Activated naive CD4-positive, alpha-beta T cell treated with Interleukin-2 at 50 U/mL for 16 hours (primary cell): ENCODE measurements at regions not wholly inside any gene's neighbourhood (a gene's known extent, or its start where the extent isn't known, plus 50 kb on each side); places are given as distances from the start of the nearest gene placed in this dataset.

Experiments used
- DNase-seq: peaks from one replicate; pipeline ENCODE4 v3.0.0-alpha.2; 2020

DNA sequence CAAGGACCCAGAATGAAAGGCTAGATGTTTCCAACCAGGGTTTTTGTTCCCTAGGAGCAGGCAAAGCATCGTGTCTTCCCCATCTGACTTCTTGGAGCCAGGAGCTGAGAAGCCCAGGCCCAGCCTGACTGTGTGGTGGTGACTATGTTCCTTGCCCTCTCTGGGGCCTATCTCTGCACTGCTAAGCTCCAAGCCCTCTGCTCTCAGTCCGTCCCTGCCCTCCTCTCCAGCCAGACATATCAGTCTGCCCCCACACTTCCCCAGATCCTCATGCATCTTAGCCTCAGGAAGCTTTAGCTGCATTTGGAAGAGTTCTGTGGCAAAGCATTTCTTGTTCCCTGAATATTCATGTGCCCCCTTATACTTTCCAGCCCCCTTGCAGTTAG is 196.6 kb downstream of the CYP26B1 start:
- no peak for DNase-seq

DNA sequence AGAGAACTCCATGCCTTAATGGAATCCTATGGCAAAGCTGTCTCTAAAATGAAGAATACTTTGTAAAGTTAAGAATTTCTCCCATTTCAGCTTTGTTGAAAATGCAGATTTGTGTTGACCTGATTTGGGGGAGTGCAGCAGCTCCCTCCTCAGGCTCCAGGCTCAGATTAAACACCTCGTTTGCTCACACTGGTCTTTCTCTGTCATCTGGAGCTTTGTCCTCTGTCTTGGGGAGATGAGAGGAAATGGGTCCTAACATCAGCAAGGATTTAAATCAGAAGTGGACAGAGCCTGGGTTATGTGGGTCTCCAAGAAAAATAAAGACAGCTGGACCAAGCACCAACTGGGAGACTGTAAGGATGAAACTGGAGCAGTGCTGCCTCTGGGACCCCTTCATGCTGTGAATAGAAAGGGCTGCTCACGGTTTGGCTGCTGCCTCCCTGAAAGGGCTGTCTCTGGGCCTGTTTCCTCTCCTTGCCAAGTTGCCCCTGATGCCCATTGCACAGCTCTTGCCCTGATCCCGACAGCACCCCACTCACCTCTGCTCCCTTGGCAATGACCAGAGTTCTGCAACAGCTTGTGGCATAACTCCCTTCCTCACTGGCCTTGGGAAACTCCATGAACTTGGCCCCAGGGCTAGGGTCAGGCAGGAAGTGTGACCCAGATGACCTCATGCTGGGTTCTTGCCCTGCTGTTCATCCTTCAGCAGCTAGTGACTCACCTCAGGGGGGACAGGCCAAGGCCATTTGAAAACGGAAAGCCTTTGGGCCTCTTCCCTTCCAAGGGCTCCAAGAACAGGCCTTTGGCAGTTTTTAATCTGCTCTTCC is 197.2 kb downstream of the CYP26B1 start:
- no peak for DNase-seq

DNA sequence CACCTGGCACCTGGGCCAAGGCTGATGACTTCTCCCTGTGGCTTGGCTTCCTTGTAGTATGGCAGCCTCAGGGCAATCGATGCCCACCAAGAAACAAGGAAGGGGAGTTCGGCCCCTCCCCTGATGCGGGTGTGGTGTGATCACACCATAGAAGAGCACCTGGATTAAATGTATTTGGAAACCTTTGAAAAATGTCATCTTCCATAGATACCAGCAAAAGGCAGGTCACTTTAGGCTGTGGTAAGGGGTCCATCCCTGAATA is 198.2 kb downstream of the CYP26B1 start:
- no peak for DNase-seq

DNA sequence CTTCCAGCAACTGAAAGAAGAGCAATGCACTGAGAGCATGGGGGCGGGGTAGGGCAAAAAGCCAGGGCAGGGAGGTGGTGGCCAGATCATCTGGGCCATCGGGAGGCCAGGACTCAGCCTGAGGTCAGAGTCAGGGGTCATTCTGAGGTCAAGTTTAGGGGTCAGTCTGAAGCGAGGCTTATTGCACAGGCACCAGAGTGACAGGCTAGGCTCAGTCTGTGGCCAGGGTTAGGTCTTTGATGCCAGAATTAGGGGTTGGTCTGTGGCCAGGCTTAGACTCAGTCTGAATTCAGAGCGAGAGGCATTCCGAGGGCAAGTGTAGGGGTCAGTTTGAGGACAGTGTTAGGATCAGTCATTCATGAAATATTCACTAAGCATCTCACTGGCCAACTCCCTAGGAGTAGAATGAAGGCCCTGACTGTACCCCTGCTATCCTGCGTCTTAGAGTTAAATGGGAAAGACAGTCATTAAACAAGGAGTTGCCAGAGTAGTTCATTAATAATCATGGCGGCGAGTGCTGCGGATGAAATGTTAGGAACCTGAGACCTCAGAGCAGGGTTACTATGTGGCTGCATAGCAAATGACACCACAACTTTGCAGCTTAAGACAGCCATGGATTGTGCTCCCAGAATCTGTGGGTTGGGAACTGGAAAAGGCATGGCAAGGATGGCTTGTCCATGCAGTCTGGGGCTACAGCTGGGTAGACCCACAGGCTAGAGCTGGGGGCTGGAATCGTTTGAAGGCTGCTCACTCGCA is 198.7 kb downstream of the CYP26B1 start:
- DNase-seq: no peak

DNA sequence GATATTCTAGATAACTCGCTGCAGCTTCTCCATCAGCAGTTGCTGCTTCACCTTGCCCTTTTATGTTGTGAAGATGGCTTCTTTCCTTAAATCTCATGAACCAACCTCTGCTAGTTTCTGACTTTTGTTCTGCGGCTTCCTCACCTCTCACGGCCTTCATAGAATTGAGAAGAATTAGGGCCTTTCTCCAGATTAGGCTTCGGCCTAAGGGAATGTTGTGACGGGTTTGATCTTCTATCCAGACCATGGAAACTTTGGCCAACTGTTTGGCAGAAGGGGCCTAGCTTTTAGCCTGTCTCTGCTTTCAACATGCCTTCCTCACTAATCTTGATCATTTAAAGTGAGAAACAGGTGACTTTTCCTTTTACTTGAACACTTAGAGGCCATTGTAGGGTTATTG is 199.9 kb downstream of the CYP26B1 start:
- DNase-seq: no peak

GRCh38 chr2:71945603-71945959 is 202.1 kb downstream of the CYP26B1 start:
- no peak for DNase-seq

- no peak for DNase-seq
Observed at GRCh38 chr2:71944806-71945602, 202.7 kb downstream of the CYP26B1 start.

- DNase-seq: no peak
Observed at GRCh38 chr2:71944183-71944550, 203.5 kb downstream of the CYP26B1 start.

DNA sequence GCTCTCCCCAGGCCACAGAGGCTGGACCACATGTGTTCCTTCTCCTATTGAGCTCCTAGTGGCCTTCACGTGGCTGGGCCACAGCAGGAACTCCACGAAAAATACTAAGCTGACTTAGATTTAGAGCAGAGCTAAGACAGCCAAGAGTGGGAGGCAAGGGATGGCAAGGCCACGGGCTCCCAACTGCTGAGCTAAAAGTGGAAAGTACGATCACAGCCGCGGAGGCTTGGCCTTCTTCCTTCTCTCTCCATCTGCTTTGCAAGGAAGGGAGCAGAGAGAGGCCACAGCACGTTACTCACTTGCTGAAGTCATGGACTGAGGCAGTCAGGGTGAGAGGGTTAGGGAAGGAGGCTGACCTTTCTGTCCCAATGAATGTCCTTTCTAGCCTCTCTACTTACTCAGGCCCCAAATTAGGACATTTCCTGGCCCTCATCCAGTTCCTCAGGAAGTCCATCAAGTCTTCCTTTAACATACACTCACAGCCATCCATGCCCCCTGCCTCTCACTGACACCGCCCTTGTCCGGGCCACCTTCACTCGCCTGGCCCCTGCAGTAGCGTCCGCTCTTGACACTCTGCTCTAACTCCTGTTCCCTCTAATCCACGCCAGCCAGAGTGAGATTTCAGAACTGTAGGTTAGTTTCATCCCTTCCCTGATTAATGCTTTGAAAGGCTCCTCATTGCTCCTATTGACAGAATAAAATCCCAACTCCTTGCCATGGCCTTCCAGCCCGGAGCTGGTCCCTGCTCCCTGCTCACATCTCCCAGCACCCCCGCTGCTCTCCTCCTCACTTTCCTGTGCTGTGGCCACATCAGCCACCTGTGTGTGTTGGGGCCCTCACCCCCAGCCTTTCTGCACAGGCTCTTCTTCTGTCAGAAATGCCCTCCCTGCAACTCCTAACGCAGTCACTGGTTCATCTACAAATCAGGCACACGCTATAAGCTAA is 204.2 kb downstream of the CYP26B1 start:
- DNase-seq: no peak

- DNase-seq: no peak
Observed at GRCh38 chr2:71941726-71942525, 205.7 kb downstream of the CYP26B1 start.

- no peak for DNase-seq
Observed at GRCh38 chr2:71940695-71941094, 207.0 kb downstream of the CYP26B1 start.

DNA sequence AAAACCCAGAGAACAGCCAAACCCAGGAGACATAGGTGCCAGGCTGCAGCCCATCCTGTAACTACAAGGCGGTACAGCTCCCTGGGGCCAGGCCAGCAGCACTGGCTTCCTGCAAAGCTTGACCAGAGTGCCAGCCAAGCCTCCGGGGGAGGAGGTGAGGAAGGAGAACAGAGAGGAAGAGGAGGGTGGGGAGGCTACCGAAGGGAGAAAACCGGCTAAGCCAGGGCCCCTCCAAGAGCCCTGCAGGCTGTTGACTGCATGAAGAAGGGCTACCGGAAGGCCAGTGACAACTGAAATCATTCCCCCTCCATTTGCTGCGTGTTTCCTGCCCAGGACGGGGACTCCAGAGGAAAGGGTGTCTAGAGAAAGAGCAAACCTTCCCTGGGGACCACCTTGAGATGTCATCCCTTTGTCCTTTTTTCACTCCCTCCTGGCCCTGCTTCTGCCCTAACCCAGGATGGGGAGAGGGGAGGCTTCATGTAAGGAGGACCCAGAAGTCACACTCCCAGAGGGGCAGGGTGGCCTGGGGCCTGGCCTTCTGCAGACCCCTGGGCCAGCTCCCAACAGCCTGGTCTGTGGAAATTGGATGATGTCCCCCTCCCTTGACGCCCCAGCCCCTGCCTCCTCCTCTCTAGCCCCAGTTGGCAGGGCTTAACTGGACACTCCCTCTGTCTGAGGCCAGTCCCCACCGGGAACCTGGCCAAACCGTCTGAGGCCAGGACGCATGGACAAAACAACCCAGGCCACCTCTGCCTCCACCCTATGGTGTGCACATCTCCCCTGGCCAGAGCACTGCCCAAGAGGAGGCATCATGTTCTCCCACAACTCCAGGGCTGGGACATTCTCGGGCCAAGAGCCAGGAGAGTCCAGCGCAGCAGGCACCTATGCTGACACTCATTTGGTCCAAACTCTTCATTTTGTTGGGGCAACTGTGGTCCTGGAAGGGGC is 207.8 kb downstream of the CYP26B1 start:
- DNase-seq: no peak

- DNase-seq: no peak
Observed at GRCh38 chr2:71938659-71939587, 208.7 kb downstream of the CYP26B1 start.

- DNase-seq: no peak
Observed at GRCh38 chr2:71938108-71938507, 209.6 kb downstream of the CYP26B1 start.

DNA sequence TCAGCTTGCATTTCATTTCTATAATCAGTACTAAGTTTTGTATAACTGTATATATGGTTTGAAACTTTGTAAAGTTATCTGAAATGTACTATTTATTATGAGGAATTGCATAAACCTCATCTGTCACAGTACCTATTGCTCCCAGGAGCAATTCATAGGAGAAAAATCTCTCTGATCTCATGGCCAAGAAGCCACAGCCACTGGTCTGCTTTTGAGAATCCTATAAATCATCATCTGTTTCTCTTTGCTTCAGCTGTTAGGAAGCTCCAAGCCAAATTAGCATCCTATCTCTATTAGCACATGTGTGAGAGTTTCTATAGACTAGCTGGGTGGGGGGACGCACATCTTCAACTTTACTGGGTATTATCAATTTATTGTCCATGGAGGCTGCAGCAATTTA is 210.3 kb downstream of the CYP26B1 start:
- no peak for DNase-seq

GRCh38 chr2:71936076-71937030 is 211.3 kb downstream of the CYP26B1 start:
- DNase-seq: no peak

GRCh38 chr2:71935262-71935848 is 212.3 kb downstream of the CYP26B1 start:
- DNase-seq: no peak
